Right lobe of liver (tissue), 6 donors: ENCODE measurements at regions not wholly inside any gene's neighbourhood (a gene's known extent, or its start where the extent isn't known, plus 50 kb on each side); places are given as distances from the start of the nearest gene placed in this dataset.

ENCODE experiments used
- ATAC-seq, 4 donors: fragments of 200-7000 bp; cut with Tn5 transposase; one replicate each; pipeline ENCODE4 v1.9.1; 2020; ENCODE audit warnings: mild to moderate bottlenecking in 4 of 4, moderate library complexity in 4 of 4
- DNase-seq, 3 donors: peaks; one replicate each; pipeline ENCODE4 v3.0.0-alpha.2; 2020
- H3K27ac ChIP-seq, 3 donors: fragments of 200-600 bp; one replicate each; pipeline ENCODE4 v1.8.0; 2022
- H3K27me3 ChIP-seq, 2 donors: fragments of 200-600 bp; one replicate each; pipeline ENCODE4 v1.8.0; 2022
- H3K36me3 ChIP-seq, 4 donors: fragments of 200-600 bp; sonication (generic) in 1 of 4; one replicate each; pipeline versions ENCODE4 v1.5.1 to v1.8.0; 2017 to 2022; ENCODE audit warnings: control low read depth in 1 of 4
- H3K4me1 ChIP-seq, 4 donors: fragments of 200-600 bp; sonication (generic) in 1 of 4; one replicate each; pipeline versions ENCODE4 v1.5.1 to v1.8.0; 2017 to 2022; ENCODE audit warnings: control low read depth in 1 of 4
- H3K4me3 ChIP-seq, 3 donors: fragments of 200-600 bp; one replicate each; pipeline ENCODE4 v1.8.0; 2022
- H3K9me3 ChIP-seq, 4 donors: fragments of 200-600 bp; sonication (generic) in 1 of 4; one replicate each; pipeline versions ENCODE4 v1.5.1 to v1.8.0; 2017 to 2022; ENCODE audit warnings: control low read depth in 1 of 4
- POLR2A ChIP-seq: fragments of 450-650 bp; IDR thresholded peaks from one replicate; pipeline ENCODE4 v1.6.1; 2017; ENCODE audit warnings: antibody characterized with exemption, mild to moderate bottlenecking
- WGBS: methylation state at CpG from one replicate; pipeline ENCODE4 v1.1.6; 2018; ENCODE audit warnings: low coverage, low lambda C conversion rate; ENCODE audit not compliant: insufficient coverage; ENCODE audit errors: missing lambda C conversion rate; 5-methylcytosine and 5-hydroxymethylcytosine counted together
- intact Hi-C, 2 donors: fragments of 100-400 bp; cut with DNase I; formaldehyde crosslinking; loops; one replicate each; pipeline versions ENCODE4 v1.11.2 to v1.14.1; 2022
- TF ChIP-seq, protein P1 (sequence below), 4 donors: fragments of 200-600 bp in 3 of 4; fragments of 450-650 bp in 1 of 4; IDR thresholded peaks; one replicate each; pipeline versions ENCODE4 v1.5.1 to v1.8.0; 2016 to 2022; ENCODE audit warnings: antibody characterized with exemption in 4 of 4, mild to moderate bottlenecking in 2 of 4
- donor health status: DM: no; HTN: yes; CAD: no.
- donor health status: DM: no; HTN: no; CAD: no.
- donor health status: DM: no; HTN: no; CAD: no.
- donor health status: DM: no; HTN: yes; CAD: no.
- donor health status: DM: no; HTN: yes; CAD: no.

DNA sequence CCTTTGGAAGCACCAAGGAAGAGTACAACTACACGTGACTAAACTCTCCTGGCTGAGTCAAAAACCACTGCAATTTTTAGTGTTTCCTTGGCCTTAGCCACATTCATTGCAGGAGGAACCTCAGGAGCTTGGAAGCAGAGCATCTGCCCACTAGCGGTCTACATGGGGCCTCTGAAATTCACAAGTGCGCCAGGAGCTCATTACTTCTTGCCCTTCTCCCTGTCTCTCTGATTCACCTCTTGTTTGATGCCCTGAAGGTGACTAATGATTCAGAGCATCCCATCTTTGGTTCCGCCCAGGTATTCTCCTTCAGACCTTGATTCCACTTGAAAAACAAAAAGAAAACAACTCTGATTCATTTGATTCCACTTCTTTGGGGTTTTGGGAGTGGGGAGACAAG lies 201.1 kb upstream of the LPP start:
- Histone ChIP-seq H3K4me3 (no peak overlapping the region), H3K9me3 (no peaks in the 10 kb centered on the region), H3K36me3 (no peaks in the 10 kb centered on the region), H3K4me1 (peaks cover 0 to 60% (median 18%) of the 10 kb centered on the region in 4 donors), H3K27ac (no peak overlapping the region), H3K27me3 (no peaks in the 10 kb centered on the region)
- ATAC-seq (no peak), DNase-seq (no peak)
- 91% methylated on average over 3 of the region's 4 CpGs for WGBS
- intact Hi-C loops, result loop anchor here in 1 of 2 donors (10.0 kb wide), 1 partner anchor 148 kb away; no protein-coding TSS in a partner anchor
- no peak for TF ChIP-seq POLR2A
- TF ChIP-seq, protein P1, sequence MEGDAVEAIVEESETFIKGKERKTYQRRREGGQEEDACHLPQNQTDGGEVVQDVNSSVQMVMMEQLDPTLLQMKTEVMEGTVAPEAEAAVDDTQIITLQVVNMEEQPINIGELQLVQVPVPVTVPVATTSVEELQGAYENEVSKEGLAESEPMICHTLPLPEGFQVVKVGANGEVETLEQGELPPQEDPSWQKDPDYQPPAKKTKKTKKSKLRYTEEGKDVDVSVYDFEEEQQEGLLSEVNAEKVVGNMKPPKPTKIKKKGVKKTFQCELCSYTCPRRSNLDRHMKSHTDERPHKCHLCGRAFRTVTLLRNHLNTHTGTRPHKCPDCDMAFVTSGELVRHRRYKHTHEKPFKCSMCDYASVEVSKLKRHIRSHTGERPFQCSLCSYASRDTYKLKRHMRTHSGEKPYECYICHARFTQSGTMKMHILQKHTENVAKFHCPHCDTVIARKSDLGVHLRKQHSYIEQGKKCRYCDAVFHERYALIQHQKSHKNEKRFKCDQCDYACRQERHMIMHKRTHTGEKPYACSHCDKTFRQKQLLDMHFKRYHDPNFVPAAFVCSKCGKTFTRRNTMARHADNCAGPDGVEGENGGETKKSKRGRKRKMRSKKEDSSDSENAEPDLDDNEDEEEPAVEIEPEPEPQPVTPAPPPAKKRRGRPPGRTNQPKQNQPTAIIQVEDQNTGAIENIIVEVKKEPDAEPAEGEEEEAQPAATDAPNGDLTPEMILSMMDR (IDR thresholded peaks at IDR 0.05), result no peak

DNA sequence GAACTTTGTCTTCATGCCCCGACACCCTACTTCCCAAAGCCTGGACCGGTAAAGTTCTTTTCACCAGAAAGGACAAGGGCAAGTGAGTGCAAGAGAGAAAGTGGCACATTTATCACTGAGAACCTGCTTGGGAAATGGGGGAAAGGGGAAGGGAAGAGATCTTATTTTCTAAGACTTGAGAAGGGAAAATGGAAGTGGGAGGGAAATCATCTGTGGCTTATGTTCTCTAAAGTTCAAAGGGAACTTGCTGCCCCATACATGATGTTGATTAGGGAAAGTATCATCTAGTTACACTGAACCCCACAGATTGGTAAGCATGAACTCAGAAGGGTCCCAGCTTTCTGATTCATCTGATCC lies 199.5 kb upstream of the LPP start:
- Histone ChIP-seq H3K27me3 (no peaks in the 10 kb centered on the region), H3K36me3 (no peaks in the 10 kb centered on the region), H3K4me1 (peaks cover 0 to 56% (median 23%) of the 10 kb centered on the region in 4 donors), H3K9me3 (no peaks in the 10 kb centered on the region), H3K27ac (peak overlapping the region in 2 of 3 donors; percentile 30 to 70), H3K4me3 (no peak overlapping the region)
- no peak for TF ChIP-seq POLR2A
- TF ChIP-seq, protein P1 (IDR thresholded peaks at IDR 0.05), result no peak
- 29% methylated on average over 2 of the region's 2 CpGs for WGBS
- ATAC-seq (no peak), DNase-seq (no peak)
- intact Hi-C loops, result loop anchor here in 1 of 2 donors (10.0 kb wide), 1 partner anchor 150 kb away; no protein-coding TSS in a partner anchor

DNA sequence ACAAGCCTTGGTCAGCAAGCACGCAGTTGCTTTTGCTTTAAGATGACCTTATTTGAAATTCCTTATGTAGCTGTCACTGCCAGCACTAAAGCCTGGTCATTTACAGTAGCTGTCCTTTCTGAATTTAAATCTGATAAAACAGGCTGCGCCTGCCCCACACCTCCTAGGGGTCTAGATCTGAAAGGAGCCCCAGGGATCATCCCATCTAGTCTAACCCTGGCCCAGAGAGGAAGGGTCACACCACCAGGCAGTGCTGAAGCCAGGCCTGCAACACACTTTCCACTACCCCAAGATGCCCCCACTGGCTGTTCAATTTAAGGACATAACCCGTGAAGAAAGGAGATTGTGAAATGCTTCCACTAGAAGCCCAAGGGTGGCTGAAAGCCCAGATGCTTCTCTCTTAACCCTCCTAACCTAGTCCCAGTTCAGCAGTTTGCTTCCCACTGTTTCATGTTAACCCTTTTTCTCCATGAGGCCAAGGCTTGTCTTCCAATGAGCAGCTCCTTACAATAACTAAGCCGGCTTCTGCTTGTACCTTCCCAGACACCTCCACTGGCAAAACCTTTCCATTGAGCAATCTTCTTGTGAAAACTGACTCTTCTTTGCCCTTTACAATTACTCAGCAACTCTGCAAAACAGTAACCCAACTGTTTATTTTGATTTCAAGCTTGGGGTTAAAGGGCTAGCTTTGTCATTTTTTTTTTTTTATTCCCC lies 198.9 kb upstream of the LPP start:
- no peaks in the 10 kb centered on the region for H3K27me3 ChIP-seq
- no peak overlapping the region for H3K4me3 ChIP-seq
- intact Hi-C loops, result loop anchor here in 1 of 2 donors (10.0 kb wide), 1 partner anchor 150 kb away; no protein-coding TSS in a partner anchor
- peaks cover 0 to 56% (median 25%) of the 10 kb centered on the region in 4 donors for H3K4me1 ChIP-seq
- no peaks in the 10 kb centered on the region for H3K36me3 ChIP-seq
- H3K27ac ChIP-seq, result peak overlapping the region; percentile 30 to 70 (median 67)
- TF ChIP-seq, protein P1 (IDR thresholded peaks at IDR 0.05), result no peak
- TF ChIP-seq POLR2A, result no peak
- DNase-seq (peak in 2 of 3 donors; percentile 62 to 64), ATAC-seq (peak; percentile 62 to 75 (median 69))
- no peaks in the 10 kb centered on the region for H3K9me3 ChIP-seq
- 54% methylated on average over 3 of the region's 4 CpGs for WGBS

DNA sequence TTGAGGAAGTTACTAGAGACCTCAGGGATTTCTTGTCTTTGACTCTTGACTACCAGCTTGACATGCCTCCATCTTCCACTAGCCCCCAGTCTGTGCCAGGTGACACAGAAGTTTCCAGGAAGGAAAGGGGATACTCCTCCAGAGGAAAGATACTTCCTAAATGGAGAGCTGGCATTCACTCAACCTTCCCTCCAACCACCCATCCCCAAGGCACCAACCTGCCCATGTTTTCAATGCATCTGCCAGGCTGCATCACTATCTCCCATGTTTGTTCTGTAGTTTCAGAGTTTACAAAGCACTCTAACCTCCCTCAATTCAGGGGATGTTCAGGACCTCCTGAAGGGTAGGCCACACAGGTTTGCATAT lies 198.4 kb upstream of the LPP start:
- peaks cover 0 to 57% (median 25%) of the 10 kb centered on the region in 4 donors for H3K4me1 ChIP-seq
- H3K9me3 ChIP-seq, result no peaks in the 10 kb centered on the region
- no peak for TF ChIP-seq POLR2A
- TF ChIP-seq, protein P1 (IDR thresholded peaks at IDR 0.05), result no peak
- intact Hi-C loops, result loop anchor here in 1 of 2 donors (10.0 kb wide), 1 partner anchor 151 kb away; no protein-coding TSS in a partner anchor
- H3K27me3 ChIP-seq, result no peaks in the 10 kb centered on the region
- no peaks in the 10 kb centered on the region for H3K36me3 ChIP-seq
- peak overlapping the region in 1 of 3 donors; percentile 70 for H3K27ac ChIP-seq
- peak in 1 of 3 donors; percentile 75 for DNase-seq
- H3K4me3 ChIP-seq, result no peak overlapping the region
- ATAC-seq, result peak; percentile 56 to 74 (median 60)
